BE2C (cell line): ENCODE measurements at regions not wholly inside any gene's neighbourhood (a gene's known extent, or its start where the extent isn't known, plus 50 kb on each side); places are given as distances from the start of the nearest gene placed in this dataset.

Source experiments
- DNase-seq: peaks from one replicate; pipeline ENCODE4 v3.0.0-alpha.2; 2020
- H3K27me3 ChIP-seq: fragments of 250-450 bp; sonication (Bioruptor Pico); 2 replicates; pipeline ENCODE4 v1.5.1; 2020; ENCODE audit warnings: mild to moderate bottlenecking
- H3K36me3 ChIP-seq: fragments of 250-450 bp; sonication (Bioruptor Pico); 2 replicates; pipeline ENCODE4 v1.5.1; 2020; ENCODE audit warnings: mild to moderate bottlenecking
- H3K4me1 ChIP-seq: fragments of 250-450 bp; sonication (Bioruptor Pico); 2 replicates; pipeline ENCODE4 v1.5.1; 2020
- H3K4me3 ChIP-seq: 2 replicates; pipeline ENCODE4 v1.5.1; 2011; ENCODE audit warnings: low read depth, low read length
- H3K9me3 ChIP-seq: fragments of 250-450 bp; sonication (Bioruptor Pico); 2 replicates; pipeline ENCODE4 v1.5.1; 2020
- TF ChIP-seq, protein P1 (sequence below): IDR thresholded peaks from 2 replicates; pipeline ENCODE4 v1.5.1; 2012; ENCODE audit warnings: mild to moderate bottlenecking, low read depth, low read length

DNA sequence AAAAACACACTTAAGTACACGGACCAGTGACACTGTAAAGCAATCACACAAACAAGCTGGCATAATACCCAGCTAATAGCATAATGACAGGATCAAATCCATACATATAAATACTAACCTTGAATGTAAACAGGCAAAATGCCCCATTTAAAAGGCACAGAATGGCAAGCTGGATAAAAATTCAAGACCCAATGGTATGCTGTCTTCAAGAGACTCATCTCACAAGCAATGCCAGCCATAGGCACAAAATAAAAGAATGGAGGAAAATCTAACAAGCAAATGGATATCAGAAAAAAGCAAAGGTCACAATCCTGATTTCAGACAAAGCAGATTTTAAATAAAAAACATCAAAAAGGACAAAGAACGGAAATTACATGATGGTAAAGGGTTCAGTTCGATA, 79.1 kb upstream of the PTGFR start:
- no peak for DNase-seq
- Histone ChIP-seq H3K4me1 (no peaks in the 10 kb centered on the region), H3K36me3 (no peaks in the 10 kb centered on the region), H3K9me3 (no peaks in the 10 kb centered on the region), H3K4me3 (no peak overlapping the region), H3K27me3 (no peaks in the 10 kb centered on the region)
- TF ChIP-seq, protein P1, sequence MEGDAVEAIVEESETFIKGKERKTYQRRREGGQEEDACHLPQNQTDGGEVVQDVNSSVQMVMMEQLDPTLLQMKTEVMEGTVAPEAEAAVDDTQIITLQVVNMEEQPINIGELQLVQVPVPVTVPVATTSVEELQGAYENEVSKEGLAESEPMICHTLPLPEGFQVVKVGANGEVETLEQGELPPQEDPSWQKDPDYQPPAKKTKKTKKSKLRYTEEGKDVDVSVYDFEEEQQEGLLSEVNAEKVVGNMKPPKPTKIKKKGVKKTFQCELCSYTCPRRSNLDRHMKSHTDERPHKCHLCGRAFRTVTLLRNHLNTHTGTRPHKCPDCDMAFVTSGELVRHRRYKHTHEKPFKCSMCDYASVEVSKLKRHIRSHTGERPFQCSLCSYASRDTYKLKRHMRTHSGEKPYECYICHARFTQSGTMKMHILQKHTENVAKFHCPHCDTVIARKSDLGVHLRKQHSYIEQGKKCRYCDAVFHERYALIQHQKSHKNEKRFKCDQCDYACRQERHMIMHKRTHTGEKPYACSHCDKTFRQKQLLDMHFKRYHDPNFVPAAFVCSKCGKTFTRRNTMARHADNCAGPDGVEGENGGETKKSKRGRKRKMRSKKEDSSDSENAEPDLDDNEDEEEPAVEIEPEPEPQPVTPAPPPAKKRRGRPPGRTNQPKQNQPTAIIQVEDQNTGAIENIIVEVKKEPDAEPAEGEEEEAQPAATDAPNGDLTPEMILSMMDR: no peak

GRCh38 chr1:78415165-78415564, 75.6 kb upstream of the PTGFR start:
- Histone ChIP-seq H3K4me1 (no peaks in the 10 kb centered on the region), H3K36me3 (no peaks in the 10 kb centered on the region), H3K9me3 (no peaks in the 10 kb centered on the region), H3K4me3 (no peak overlapping the region), H3K27me3 (no peaks in the 10 kb centered on the region)
- DNase-seq: no peak
- TF ChIP-seq, protein P1: no peak

GRCh38 chr1:78419309-78419708, 71.5 kb upstream of the PTGFR start:
- Histone ChIP-seq H3K9me3 (no peaks in the 10 kb centered on the region), H3K36me3 (no peaks in the 10 kb centered on the region), H3K4me3 (no peak overlapping the region), H3K27me3 (no peaks in the 10 kb centered on the region), H3K4me1 (no peaks in the 10 kb centered on the region)
- DNase-seq: no peak
- TF ChIP-seq, protein P1: no peak

GRCh38 chr1:78420181-78420580, 70.6 kb upstream of the PTGFR start:
- Histone ChIP-seq H3K36me3 (no peaks in the 10 kb centered on the region), H3K9me3 (no peaks in the 10 kb centered on the region), H3K27me3 (no peaks in the 10 kb centered on the region), H3K4me3 (no peak overlapping the region), H3K4me1 (no peaks in the 10 kb centered on the region)
- TF ChIP-seq, protein P1: no peak
- DNase-seq: no peak

- no peak overlapping the region for H3K4me3 ChIP-seq
- TF ChIP-seq, protein P1: no peak
- H3K4me1 ChIP-seq: no peaks in the 10 kb centered on the region
- no peaks in the 10 kb centered on the region for H3K27me3 ChIP-seq
- no peaks in the 10 kb centered on the region for H3K9me3 ChIP-seq
- DNase-seq: no peak
- H3K36me3 ChIP-seq: no peaks in the 10 kb centered on the region
Measured at GRCh38 chr1:78420688-78421087, 70.1 kb upstream of the PTGFR start.

DNA sequence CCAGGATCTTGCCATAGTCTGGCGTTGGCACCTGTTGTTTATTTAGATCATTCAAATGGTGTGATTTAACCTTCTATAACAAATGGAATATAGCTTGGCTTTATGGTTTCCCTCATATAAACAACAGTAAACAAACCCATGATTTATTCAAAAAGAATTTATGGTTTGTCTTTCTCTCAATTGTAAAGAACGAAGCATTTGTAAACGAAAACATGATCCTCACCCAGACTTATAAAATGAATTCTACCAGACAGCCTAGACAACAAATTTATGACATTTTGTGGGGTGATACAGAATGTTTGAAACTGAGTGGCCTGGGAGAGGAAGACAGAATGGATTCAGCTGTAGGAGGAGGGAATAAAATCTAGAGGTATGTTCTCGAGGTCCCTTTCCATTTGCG, 66.1 kb upstream of the PTGFR start:
- Histone ChIP-seq H3K36me3 (no peaks in the 10 kb centered on the region), H3K4me3 (no peak overlapping the region), H3K4me1 (no peaks in the 10 kb centered on the region), H3K27me3 (no peaks in the 10 kb centered on the region), H3K9me3 (no peaks in the 10 kb centered on the region)
- DNase-seq: no peak
- TF ChIP-seq, protein P1: no peak
